KBM-7 (cell line): ENCODE measurements at regions not wholly inside any gene's neighbourhood (a gene's known extent, or its start where the extent isn't known, plus 50 kb on each side); places are given as distances from the start of the nearest gene placed in this dataset.
A peak's percentile ranks its signal among the peaks of the same experiment; 100 is the strongest.

ENCODE experiments used
- DNase-seq: peaks from one replicate; pipeline ENCODE4 v3.0.0-alpha.2; 2015
- in situ Hi-C: fragments of 300-500 bp; cut with MboI; formaldehyde crosslinking; loops from 2 replicates; pipeline ENCODE4 v1.14.3; 2020; ENCODE audit warnings: low sequenced_read_pairs, low pct_unique_long_range_greater_than_20kb, mixed read lengths

DNA sequence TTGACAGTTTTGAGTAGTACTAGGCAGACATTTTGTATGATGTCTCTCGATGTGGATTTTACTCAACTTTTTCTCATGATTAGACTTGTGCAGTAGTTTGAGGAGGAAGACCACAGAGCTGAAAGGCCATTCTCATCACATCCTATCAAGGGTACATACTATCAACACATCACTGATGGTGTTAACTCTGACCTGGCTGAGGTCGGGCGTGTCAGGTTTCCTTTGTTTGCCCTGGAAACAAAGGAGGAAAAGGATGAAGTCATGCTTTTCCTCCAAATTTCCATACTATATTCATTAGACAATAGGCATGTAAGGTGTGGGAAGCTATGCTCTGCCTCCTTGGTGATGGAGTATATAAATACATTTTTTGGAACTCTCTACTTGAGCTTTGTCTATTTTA is 211.1 kb downstream of the DSEL start:
- in situ Hi-C loops, result no loop called here
- DNase-seq, result no peak

DNA sequence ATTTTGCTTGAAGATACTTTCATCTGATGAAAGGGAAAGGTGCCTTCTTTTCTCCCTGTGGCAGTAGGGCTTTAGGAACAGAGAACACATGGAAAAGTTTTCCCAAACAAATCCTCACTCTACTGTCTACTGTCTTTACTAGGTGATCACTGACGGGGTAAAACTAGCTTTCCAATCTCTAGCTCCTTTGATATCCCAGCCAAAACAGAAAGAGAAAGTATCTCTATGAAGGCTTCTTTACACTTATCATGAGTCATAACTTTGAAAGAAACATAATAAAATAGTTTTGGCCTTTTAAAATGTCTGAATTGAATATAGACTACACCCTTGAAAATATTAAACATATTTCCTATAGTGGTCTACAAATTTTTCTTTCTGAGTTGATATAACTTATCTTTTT is 214.5 kb downstream of the DSEL start:
- DNase-seq, result no peak
- in situ Hi-C loops, result no loop called here

DNA sequence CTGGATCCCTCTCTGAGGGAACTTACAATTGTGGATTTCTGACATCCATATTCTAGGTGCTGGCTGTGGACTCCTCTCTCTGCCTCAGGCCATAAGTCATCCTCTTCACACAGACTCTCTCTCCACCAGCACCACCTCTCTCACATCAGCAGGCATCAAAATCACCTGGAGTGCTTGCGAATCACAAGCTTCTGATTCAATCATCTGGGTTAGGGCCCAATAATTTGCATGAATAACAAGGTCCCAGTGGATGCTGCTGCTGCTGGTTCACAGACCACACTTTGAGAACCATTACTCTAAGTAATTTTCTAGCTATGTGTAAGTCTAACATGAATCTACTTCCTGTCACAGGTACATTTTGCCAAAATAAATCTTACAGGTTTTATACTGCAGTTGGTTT is 214.9 kb downstream of the DSEL start:
- DNase-seq, result no peak
- in situ Hi-C loops, result no loop called here

DNA sequence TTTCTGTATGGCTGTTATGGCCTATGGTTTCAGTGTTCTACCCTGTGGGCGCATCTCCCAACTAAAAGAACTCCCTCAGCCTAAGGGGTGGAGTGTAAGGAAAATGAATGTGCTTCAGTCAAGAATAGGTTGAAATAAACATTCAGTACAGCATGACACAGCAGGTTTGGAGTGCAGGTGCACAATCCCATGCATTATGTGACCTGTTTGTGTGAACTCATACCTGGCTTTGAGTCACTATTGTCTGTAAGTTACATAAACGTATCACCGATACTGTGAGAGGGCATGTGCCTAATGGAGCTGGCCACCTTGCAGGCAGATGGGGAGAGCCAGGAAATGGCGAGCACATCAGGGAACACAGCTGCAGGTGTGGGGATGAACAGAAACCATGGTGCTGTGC is 216.0 kb downstream of the DSEL start:
- in situ Hi-C loops, result no loop called here
- DNase-seq, result peak; percentile 9

DNA sequence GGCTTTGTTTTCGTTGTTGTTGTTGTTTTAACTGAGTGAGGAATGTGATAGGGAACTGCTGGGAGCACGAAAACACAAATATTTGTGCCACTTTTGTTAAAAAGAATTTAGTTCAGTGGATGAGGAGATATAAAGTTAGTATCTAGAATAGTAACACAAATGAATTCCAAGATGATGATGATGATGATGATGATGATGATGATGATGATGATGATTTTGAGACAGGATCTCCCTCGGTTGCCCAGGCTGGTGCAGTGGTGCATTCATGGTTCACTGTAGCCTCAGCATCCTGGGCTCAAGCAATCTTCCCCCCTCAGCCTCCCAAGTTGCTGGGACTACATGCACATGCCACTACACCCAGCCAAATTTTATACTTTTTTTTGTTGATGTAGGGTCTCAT is 223.7 kb downstream of the DSEL start:
- DNase-seq, result no peak
- in situ Hi-C loops, result no loop called here

DNA sequence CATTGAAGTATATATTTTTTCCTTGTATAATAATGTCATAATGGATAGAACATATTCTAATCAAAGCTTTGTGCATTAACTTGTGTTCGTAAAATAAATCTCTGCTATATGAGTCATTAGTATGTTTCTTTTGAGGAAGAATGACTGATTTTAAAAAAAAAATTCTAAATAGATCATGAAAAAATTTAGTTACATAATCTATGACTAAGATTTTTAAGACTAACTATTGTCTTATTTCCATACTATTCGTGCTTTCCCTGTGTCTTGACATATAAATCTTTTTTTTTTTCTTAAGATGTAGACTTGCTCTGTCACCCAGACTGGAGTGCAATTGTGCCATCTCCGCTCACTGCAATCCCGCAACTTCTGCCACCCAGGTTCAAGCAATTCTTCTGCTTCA is 226.1 kb downstream of the DSEL start:
- in situ Hi-C loops, result no loop called here
- DNase-seq, result no peak

DNA sequence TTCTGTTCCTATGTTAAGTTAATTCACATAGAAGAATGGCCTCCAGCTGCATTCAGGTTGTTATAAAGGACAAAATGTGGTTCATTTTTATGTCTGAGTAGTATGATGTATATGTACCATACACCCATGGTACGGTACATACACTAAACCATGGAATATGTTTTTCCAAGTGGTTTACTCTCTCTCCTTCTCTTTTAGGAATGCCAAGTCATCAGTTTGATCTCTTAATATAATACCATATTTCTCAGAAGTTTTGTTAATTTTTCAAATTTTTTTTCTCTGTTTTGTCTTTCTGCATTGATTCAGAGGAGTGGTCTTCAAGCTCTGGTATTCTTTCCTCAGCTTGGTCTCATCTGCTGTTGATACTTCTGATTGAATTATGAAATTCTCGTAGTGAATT is 230.9 kb downstream of the DSEL start:
- in situ Hi-C loops, result no loop called here
- DNase-seq, result no peak

DNA sequence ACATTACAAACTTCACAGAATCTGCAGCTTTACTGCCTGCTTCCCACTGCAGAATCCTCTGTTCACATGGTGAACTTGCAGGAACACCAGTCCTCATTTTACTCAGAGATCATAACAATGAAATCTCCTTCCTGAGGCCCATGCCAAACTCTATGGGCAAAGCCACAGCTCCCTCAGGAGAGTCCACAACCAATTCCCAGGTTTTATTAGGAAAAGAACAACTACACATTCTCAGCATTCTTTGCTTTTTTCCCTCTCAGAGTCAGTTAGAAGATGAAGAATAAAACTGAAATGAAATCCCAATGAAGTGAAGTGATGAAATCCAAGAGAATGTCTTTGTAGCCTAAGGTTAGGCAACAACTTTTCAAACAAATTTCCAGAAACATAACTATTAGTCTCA is 233.7 kb downstream of the DSEL start:
- no peak for DNase-seq
- in situ Hi-C loops, result no loop called here

DNA sequence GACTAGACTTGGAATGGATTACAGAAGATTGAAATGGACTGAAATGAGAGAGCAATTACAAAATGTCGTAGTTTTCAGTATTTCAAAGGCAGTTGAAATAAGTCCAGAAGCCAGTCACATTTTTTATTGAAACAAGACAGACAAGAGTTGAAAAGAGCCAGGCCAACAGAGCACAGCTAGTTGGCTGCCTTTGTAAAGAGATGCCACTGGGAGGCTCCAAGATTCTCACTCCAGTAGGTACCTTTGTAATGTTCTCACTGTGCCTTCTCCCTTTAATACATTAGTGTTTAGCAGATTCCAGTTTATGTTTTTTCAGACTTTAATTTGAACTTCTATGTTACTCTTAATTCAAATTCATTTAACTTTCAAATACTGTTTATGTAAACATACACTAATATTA is 234.8 kb downstream of the DSEL start:
- DNase-seq, result no peak
- in situ Hi-C loops, result no loop called here

DNA sequence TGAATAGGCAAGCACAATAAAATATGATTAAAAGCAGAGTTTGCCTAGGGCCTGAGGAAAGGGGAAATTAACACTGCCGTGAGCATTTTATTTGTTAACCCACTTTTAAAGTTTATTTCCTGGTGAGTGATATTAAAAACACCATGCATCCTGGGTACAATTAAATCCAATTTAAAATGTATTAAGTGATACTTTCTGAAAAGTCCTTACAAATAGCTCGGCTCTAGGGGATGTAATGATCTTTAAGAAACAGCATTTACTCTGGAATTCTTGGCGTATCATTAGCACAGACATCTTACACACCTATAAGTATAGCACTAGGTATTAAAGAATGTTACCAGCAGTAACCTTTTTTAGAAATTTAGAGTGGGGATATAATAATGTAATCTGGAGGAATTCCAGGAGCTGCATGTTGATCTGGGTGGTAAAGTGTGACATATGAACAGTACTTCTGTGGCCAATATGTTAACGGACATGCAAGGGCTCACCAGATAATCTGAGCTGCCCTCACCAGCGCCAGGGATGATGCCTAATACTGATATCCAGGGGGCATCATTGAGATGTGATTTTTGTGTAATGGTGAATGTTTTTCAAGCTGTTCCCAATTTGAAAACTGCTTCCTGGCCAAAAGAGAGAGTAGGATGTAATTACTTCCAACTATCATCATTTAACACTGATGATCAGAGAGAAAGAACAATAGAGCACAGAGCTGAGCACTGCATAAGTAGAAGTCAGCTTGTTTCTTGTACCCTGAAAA is 235.9 kb downstream of the DSEL start:
- DNase-seq, result no peak
- in situ Hi-C loops, result no loop called here

DNA sequence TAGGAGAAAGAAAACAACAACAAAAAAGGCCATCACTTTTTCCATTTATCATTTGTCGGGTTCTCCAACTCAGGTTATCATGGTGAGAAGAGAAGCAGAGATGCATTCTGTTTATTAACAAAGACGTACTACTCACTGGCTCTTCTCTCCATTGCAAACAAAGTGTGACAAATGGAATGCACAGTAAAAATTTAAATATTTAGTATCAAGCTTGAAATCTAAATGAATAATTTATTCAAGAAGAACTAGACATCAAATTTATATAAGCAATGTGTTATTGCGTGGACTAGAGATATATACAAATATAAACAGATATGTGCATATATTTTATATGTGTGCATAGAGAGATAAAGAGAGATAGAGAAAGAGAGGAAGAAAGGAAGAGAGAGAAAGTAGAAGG is 236.5 kb downstream of the DSEL start:
- in situ Hi-C loops, result no loop called here
- DNase-seq, result no peak

DNA sequence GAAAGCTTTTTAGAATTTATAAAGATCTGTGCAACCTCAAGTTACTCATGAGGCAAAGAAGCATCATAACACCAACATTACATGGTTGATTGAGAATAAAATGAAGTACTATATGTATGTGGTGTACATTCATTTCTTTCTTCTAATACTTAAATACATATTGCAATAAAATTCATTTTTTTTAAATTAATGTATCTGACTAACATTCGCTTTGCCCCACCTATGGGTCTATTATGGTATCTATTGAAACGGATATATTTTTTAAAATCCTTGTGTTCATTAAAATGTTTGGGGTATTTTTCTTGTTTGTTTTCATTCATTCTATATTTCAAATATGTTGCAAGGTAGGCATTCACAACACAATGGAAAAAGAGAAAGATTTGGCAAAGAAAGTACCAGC is 237.5 kb downstream of the DSEL start:
- no peak for DNase-seq
- in situ Hi-C loops, result no loop called here

DNA sequence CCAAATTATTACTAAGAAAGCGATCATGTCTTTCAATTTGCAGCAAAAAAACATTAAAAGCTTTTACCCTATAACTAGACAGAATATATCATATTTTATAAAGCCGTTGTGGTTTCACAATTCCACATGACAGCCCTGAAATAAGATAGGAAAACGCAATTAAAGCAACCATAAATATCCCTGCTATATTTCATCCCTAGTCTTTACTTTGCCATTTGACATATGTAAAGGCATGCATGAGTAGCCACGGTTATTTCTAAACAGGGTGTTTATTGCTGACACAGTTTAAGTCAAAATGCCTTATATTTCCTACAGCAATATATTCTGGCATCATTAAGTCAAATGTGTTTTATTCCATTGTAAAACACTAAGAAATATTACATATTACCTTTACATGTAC is 239.9 kb downstream of the DSEL start:
- no peak for DNase-seq
- in situ Hi-C loops, result no loop called here

DNA sequence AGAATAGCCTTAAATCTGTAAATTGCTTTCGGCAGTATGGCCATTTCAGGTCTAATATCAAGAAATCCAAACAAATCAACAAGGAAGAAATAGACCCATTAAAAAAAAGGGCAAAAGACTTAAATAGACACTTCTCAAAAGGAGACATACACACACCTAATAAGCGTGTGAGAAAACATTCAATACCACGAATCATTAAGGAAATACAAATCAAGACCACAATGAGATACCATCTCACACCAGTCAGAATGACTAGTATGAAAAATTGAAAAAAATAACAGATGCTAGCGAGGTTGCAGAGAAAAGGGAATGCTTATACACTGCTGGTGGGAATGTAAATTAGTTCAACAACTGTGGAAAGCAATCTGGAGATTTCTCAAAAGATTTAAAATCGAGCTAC is 243.2 kb downstream of the DSEL start:
- in situ Hi-C loops, result no loop called here

DNA sequence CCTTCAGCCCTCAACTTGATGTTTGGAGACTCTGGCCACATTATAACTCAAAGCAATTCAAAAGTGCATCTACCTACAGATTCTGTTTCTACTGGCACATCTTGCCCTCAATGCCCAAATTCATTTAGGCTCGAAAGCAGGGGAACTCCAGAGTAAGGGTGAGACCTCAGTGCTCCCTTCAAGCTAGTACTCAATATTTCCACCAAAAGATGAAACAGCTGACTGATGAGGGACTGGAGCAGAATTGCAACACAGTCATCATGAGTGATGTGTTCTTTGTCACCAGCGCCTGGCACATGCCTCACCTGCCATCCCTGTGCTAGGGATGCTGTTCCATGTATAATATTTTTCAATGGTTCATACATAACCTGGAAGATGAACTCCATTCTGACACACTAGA is 247.3 kb downstream of the DSEL start:
- in situ Hi-C loops, result no loop called here
- no peak for DNase-seq

More for the DNA sequence above, 243.2 kb downstream of the DSEL start:
- no peak for DNase-seq

DNA sequence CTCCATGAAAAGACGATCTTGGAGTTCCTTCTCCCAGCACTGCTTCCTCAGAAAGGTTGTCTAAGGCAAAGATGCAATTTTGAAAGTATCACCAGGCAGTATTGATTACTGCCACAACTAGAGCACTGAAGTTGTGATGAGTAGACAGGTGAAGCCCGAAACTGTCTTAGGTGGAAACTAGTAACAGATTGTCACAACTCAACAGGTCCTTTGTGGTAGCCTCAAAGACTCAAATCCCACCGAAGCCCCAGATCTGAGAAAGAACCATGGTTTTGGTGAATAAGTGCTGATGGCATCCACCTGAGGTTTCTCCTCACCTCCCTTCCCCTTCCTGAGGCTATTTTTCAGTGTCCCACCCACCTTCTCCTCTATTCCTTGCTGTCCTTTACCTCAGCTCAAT is 248.0 kb downstream of the DSEL start:
- in situ Hi-C loops, result no loop called here

DNA sequence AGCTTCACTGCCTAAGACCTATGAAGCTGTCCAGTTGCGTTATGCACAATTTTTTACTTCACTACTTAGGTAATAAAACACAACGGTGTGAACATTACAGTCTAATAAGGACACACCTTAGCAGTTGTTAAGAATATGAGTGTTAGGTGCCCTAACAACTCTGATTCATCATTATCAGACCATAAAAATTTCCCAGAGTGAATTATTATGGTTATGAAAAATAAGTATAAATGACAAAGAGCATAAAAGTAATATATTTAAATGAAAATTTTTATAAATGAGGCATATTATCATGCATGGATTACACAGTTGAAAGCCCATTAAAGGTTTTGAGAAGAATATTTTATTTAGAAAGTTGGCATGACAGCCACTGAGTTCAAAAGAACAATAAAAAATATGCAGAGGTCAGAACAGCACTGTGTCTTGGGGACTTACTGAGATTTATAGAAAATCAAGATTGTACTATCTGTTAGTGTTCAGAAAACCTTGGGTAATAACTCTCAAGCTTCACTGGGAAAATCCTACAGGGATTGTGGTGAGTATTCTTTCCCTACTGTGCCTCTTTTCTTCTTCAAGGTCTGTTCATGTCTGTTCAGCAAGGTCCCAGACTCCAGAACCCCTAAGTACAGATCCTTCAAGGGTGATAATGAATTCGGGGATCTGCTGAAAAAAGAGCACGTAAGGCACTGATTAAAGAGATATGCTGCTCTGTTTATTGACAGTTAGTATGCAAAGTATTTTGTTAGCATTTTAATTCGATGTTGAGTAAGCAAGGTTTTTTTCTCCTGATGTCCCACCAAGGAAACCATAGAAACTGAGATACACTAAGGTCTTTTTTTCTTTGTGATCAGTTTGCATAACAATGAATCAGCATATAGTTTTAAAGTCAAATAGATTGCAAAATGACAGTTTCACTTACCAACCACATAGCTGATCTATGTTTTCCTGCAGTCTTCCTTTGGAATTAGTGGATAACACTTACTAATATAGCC is 250.0 kb downstream of the DSEL start:
- in situ Hi-C loops, result no loop called here
- DNase-seq, result no peak

More for the DNA sequence above, 248.0 kb downstream of the DSEL start:
- no peak for DNase-seq

DNA sequence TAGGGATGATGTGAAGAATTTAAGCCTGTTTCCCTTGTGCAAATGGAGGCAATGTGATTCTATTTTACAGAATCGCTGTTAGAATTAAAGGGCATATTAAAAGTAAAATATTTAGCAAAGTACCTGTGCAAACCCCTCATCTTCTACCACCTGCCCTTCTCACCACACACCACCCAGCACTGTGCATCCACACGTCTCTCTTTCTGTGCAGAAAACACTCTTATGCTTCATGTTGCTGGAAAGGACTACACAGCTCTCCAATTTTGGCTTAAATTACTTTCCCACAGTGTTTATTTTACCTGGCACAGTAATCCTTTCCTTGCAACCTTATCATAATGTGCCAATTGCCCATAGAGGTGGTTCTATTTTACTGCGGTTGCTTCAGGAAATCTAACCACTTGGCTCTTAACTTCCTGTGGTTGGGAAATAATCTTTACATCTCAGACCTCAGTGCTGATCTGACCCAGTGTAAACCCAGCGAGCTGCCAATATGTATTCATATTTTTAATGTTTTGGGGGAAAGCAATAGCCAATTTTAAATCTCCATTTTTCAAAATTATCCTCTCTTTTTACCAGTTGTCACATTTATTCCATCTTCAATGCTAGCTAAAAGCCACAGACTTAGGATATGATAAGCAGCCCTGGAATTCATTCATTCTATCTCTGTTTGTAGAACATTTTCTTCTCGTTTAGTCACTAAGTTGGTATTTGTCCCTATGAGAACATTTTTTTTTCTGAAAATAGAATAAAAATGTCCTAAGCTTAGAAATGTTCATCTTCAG is 250.9 kb downstream of the DSEL start:
- peak; percentile 37 for DNase-seq
- in situ Hi-C loops, result no loop called here

DNA sequence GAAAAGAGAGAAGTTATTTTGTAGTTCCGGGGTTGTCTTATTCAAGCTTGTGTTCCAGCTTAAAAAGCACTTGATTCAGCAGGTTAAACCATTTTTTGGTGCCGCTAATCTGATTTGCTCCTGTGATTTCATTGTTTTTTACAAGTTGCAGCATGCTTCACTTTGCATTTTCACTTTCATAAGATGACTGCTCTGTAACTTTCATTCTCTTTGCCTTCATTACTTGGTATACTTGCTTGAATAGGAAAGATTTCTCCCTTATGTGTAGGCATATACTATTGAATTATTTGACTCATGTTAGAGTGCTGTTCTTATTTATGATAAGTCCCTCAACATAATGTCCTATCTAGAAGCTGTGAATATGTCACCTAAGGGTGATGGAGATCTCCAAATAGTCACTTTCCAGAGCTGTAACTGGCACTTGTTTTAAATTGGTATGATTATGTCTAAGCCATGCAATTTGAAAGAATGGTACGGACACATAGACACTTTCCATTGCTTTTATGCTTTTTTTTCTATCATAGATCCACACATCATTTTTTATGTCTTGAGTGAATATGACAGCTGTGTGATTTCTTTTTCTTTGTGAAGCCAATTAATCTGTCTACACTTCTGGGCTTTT is 254.5 kb downstream of the DSEL start:
- in situ Hi-C loops, result no loop called here

More for the DNA sequence above, 254.5 kb downstream of the DSEL start:
- no peak for DNase-seq
